ENCODE measurements at regions not wholly inside any gene's neighbourhood (a gene's known extent, or its start where the extent isn't known, plus 50 kb on each side); places are given as distances from the start of the nearest gene placed in this dataset.

- Mint-ChIP-seq H3K27me3 (peaks cover 4 to 7% of the 10 kb centered on the region in 2 donors), H3K4me1 (peaks cover 21 to 25% (median 23%) of the 10 kb centered on the region in 3 donors), H3K36me3 (peaks cover 0 to 9% (median 1%) of the 10 kb centered on the region in 3 donors), H3K9me3 (peaks cover 0 to 4% (median 3%) of the 10 kb centered on the region in 5 donors), H3K4me3 (no peak overlapping the region), H3K27ac (peak overlapping the region in 4 of 8 donors; percentile 16 to 82 (median 58))
- Histone ChIP-seq H3K4me1 (ENCODE audit: insufficient read depth, low read length) (peaks cover 8% of the 10 kb centered on the region), H3K27ac (ENCODE audit: low read depth, low read length) (no peak overlapping the region), H3K27me3 (ENCODE audit: insufficient read depth, low read length, poor library complexity, severe bottlenecking) (no peaks in the 10 kb centered on the region), H3K9me3 (ENCODE audit: low read length) (no peaks in the 10 kb centered on the region), H3K36me3 (ENCODE audit: insufficient read depth, low read length) (no peaks in the 10 kb centered on the region), H3K4me3 (ENCODE audit: low read length) (no peak overlapping the region)
- ChIA-PET CTCF (no interaction called here), POLR2A (no interaction called here)
- DNase-seq: peak in 1 of 5 donors; percentile 1
Measured at GRCh38 chr9:129407905-129408452, 212.9 kb downstream of the C9orf50 start.

DNA sequence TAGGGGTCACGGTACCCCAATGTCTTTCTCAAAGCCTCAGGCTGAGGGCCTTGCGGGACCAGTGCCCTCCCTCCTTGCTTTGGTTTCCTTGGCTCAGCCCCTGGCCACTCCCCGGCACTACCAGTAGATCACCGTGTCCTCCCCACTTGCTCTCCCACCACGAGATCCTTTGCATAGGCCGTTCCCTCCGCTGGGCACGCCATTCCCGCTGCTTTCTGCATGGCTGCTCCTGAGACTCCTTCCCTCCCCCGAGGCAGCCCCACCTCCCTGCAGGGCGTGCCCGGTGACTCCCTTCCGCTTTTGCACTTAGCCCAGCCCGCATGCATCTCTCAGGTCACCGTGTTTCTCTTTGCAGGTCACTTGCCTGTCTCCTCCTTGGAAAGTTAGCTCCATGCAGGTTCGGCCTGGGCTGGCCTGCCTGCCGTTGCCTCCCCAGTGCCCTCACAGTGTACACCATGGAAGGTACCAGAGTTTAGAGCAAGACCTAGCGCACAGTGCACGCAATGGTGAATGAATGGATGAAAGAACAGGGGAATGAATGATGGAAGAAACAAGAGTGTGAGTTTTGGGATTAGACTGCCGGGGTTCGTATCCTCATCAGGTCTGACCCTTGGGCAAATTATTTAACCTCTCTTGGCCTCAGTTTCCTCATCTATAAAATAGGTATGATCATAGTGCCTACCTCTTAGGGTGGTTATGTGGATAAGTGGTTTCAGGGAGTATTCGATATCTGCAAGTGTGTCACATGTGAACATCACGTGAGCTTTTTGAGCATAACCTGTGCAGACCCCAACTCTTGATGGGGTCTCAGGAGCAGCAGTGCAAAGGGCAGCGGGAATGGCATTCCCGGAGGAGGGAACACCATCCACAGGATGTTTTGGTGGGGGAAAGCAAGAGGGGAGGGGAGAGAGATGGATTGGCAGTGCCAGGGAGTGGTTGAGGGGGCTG, 214.3 kb downstream of the C9orf50 start:
- Mint-ChIP-seq H3K9me3 (peaks cover 0 to 4% (median 3%) of the 10 kb centered on the region in 5 donors), H3K4me1 (peaks cover 13 to 17% (median 16%) of the 10 kb centered on the region in 3 donors), H3K36me3 (peaks cover 0 to 9% (median 0%) of the 10 kb centered on the region in 3 donors), H3K27ac (peak overlapping the region in 4 of 8 donors; percentile 1 to 84 (median 30)), H3K27me3 (peaks cover 4 to 7% of the 10 kb centered on the region in 2 donors), H3K4me3 (no peak overlapping the region)
- Histone ChIP-seq H3K9me3 (ENCODE audit: low read length) (no peaks in the 10 kb centered on the region), H3K4me1 (ENCODE audit: insufficient read depth, low read length) (no peaks in the 10 kb centered on the region), H3K36me3 (ENCODE audit: insufficient read depth, low read length) (no peaks in the 10 kb centered on the region), H3K27me3 (ENCODE audit: insufficient read depth, low read length, poor library complexity, severe bottlenecking) (no peaks in the 10 kb centered on the region), H3K4me3 (ENCODE audit: low read length) (no peak overlapping the region), H3K27ac (ENCODE audit: low read depth, low read length) (peak overlapping the region; percentile 47)
- POLR2A ChIA-PET: no interaction called here
- CTCF ChIA-PET: no interaction called here
- DNase-seq: peak in 1 of 5 donors; percentile 39

GRCh38 chr9:129405827-129406213, 215.1 kb downstream of the C9orf50 start:
- Mint-ChIP-seq H3K36me3 (peaks cover 0 to 9% (median 0%) of the 10 kb centered on the region in 3 donors), H3K9me3 (peaks cover 0 to 4% (median 3%) of the 10 kb centered on the region in 5 donors), H3K27me3 (peaks cover 4 to 7% of the 10 kb centered on the region in 2 donors), H3K27ac (peak overlapping the region in 1 of 8 donors; percentile 47), H3K4me3 (no peak overlapping the region), H3K4me1 (peaks cover 10 to 16% (median 15%) of the 10 kb centered on the region in 3 donors)
- ChIA-PET POLR2A (no interaction called here), CTCF (interaction anchor here (0.8 kb wide), 1 partner anchor 54 kb away, joined by 3 read pairs; no protein-coding TSS in a partner anchor)
- H3K27me3 ChIP-seq (ENCODE audit: insufficient read depth, low read length, poor library complexity, severe bottlenecking): no peaks in the 10 kb centered on the region
- no peaks in the 10 kb centered on the region for H3K36me3 ChIP-seq (ENCODE audit: insufficient read depth, low read length)
- H3K4me3 ChIP-seq (ENCODE audit: low read length): no peak overlapping the region
- no peaks in the 10 kb centered on the region for H3K9me3 ChIP-seq (ENCODE audit: low read length)
- DNase-seq: peak in 1 of 5 donors; percentile 42
- no peaks in the 10 kb centered on the region for H3K4me1 ChIP-seq (ENCODE audit: insufficient read depth, low read length)
- H3K27ac ChIP-seq (ENCODE audit: low read depth, low read length): peak overlapping the region; percentile 47

DNA sequence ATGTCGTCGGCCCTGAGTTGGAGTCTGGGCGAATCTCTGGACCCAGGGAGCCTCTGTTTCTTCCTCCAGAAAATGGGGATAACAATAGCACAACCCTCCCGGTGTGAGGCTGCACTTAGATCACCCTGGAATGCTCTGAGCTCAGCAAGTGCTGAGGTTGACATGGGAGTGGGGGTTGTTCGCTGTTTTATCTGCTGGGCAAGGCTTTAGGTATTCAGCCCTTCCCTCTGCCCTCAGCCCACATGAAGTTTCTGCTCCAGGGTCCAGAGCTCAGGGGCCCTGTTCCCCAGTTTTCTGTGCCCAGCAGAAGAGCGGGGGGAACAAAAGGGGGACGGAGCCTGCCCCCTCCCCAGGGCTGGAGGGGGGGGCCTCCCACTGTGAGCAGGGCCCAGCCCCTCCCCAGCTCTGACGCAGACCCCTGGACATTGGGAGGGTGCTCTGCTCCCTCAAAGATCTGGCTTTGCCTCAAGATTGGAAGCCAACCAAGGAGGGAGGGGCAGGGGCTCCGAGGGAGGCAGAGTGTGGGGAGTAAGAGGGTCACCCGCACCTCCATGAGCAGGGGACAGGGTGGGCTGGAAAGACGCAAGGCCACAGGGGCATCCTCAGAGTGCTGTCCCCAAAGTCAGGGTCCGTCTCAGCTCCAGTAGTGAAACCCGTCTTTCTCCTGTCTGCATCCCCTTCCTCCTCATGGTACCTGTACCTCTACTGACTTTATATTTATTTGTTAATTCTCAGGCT, 215.6 kb downstream of the C9orf50 start:
- no peaks in the 10 kb centered on the region for H3K36me3 ChIP-seq (ENCODE audit: insufficient read depth, low read length)
- peak overlapping the region in 1 of 8 donors; percentile 47 for H3K27ac Mint-ChIP-seq
- H3K27me3 Mint-ChIP-seq: peaks cover 4 to 7% of the 10 kb centered on the region in 2 donors
- ChIA-PET POLR2A (no interaction called here), CTCF (interaction anchor here (0.8 kb wide), 1 partner anchor 55 kb away, joined by 3 read pairs; no protein-coding TSS in a partner anchor)
- H3K4me3 Mint-ChIP-seq: no peak overlapping the region
- H3K36me3 Mint-ChIP-seq: peaks cover 0 to 3% (median 0%) of the 10 kb centered on the region in 3 donors
- no peaks in the 10 kb centered on the region for H3K27me3 ChIP-seq (ENCODE audit: insufficient read depth, low read length, poor library complexity, severe bottlenecking)
- peaks cover 5 to 11% (median 9%) of the 10 kb centered on the region in 3 donors for H3K4me1 Mint-ChIP-seq
- no peak for DNase-seq
- H3K9me3 ChIP-seq (ENCODE audit: low read length): no peaks in the 10 kb centered on the region
- H3K4me3 ChIP-seq (ENCODE audit: low read length): no peak overlapping the region
- no peak overlapping the region for H3K27ac ChIP-seq (ENCODE audit: low read depth, low read length)
- H3K4me1 ChIP-seq (ENCODE audit: insufficient read depth, low read length): no peaks in the 10 kb centered on the region
- H3K9me3 Mint-ChIP-seq: peaks cover 0 to 2% (median 2%) of the 10 kb centered on the region in 5 donors

DNA sequence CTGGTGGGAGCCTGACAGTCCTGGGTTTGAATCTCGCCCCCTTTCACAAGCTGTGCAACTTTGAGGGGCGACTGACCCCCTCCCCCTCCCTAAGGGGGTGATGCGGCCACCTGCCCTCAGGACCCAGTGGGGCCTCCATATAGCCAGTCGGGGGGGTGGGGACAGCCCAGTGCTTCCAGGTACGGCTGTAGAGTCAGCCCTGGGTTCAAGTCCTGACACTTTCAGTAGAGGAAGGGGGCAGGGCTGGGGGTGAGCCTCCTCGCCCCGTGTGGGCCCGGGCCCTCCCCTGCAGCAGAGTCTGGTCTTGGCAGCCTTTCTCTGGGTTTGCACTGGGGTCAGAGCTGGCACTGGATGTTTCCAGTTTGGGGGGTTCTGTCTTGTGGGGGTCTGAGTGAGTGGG, 216.3 kb downstream of the C9orf50 start:
- no peaks in the 10 kb centered on the region for H3K9me3 ChIP-seq (ENCODE audit: low read length)
- H3K4me1 ChIP-seq (ENCODE audit: insufficient read depth, low read length): no peaks in the 10 kb centered on the region
- H3K36me3 ChIP-seq (ENCODE audit: insufficient read depth, low read length): no peaks in the 10 kb centered on the region
- ChIA-PET POLR2A (no interaction called here), CTCF (no interaction called here)
- H3K4me1 Mint-ChIP-seq: peaks cover 3 to 7% (median 6%) of the 10 kb centered on the region in 3 donors
- no peaks in the 10 kb centered on the region for H3K27me3 ChIP-seq (ENCODE audit: insufficient read depth, low read length, poor library complexity, severe bottlenecking)
- H3K4me3 Mint-ChIP-seq: no peak overlapping the region
- H3K9me3 Mint-ChIP-seq: no peaks in the 10 kb centered on the region
- no peaks in the 10 kb centered on the region for H3K36me3 Mint-ChIP-seq
- H3K27ac ChIP-seq (ENCODE audit: low read depth, low read length): no peak overlapping the region
- peak overlapping the region in 1 of 8 donors; percentile 38 for H3K27ac Mint-ChIP-seq
- H3K4me3 ChIP-seq (ENCODE audit: low read length): no peak overlapping the region
- peaks cover 4 to 7% of the 10 kb centered on the region in 2 donors for H3K27me3 Mint-ChIP-seq
- DNase-seq: no peak

DNA sequence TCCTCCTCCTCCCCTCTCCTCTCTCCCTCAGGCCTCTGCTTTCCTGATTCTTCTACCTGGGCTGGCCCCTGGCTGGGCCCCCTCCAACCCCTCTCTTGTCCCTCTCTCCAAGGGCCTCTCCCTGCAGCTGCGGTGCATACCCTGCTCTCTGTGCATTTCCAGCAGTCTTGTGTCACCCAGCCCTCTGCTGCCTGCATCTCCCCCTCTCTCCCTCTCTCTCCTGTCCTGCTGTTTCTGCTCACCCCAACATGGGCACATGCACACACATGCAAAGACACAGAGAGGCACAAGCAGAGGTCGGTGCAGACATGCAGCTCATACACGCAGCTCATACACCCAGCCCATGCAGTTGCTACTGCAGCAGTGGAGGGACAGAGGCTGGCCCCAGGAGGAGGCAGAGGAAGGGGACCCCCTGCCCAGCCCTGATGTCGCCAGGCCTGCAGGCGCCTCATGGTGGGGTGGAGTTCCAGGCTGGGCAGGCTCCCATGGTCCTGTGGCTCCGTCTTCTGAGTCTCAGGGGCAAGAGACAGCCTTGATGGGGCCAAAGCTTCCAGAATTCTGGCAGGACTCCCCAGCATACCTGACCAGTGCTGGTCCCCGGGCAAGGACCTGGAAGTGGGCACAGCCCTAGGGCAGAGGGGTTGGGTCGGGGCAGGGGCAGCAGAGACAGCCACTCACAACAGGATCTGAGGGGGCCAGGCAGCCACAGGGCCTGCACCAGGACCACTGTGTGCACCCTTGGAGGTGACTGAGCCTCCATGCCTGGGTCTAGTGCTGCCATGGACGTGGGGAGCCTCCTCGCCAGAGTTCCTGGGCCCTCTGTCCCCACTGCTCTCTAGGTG, 216.9 kb downstream of the C9orf50 start:
- peaks cover 3 to 7% (median 6%) of the 10 kb centered on the region in 3 donors for H3K4me1 Mint-ChIP-seq
- ChIA-PET CTCF (no interaction called here), POLR2A (no interaction called here)
- peak in 1 of 5 donors; percentile 42 for DNase-seq
- H3K27me3 Mint-ChIP-seq: peaks cover 4 to 7% of the 10 kb centered on the region in 2 donors
- Histone ChIP-seq H3K4me3 (ENCODE audit: low read length) (no peak overlapping the region), H3K27me3 (ENCODE audit: insufficient read depth, low read length, poor library complexity, severe bottlenecking) (no peaks in the 10 kb centered on the region), H3K27ac (ENCODE audit: low read depth, low read length) (no peak overlapping the region), H3K4me1 (ENCODE audit: insufficient read depth, low read length) (no peaks in the 10 kb centered on the region), H3K36me3 (ENCODE audit: insufficient read depth, low read length) (no peaks in the 10 kb centered on the region), H3K9me3 (ENCODE audit: low read length) (no peaks in the 10 kb centered on the region)
- H3K9me3 Mint-ChIP-seq: no peaks in the 10 kb centered on the region
- H3K4me3 Mint-ChIP-seq: no peak overlapping the region
- H3K36me3 Mint-ChIP-seq: no peaks in the 10 kb centered on the region
- H3K27ac Mint-ChIP-seq: no peak overlapping the region

GRCh38 chr9:129402931-129403778, 217.7 kb downstream of the C9orf50 start:
- Mint-ChIP-seq H3K27me3 (peaks cover 2 to 7% of the 10 kb centered on the region in 2 donors), H3K4me1 (peaks cover 3 to 7% (median 6%) of the 10 kb centered on the region in 3 donors), H3K36me3 (no peaks in the 10 kb centered on the region), H3K4me3 (no peak overlapping the region), H3K9me3 (no peaks in the 10 kb centered on the region), H3K27ac (peak overlapping the region in 2 of 8 donors; percentile 38 to 74)
- CTCF ChIA-PET: no interaction called here
- Histone ChIP-seq H3K27ac (ENCODE audit: low read depth, low read length) (no peak overlapping the region), H3K36me3 (ENCODE audit: insufficient read depth, low read length) (no peaks in the 10 kb centered on the region), H3K4me1 (ENCODE audit: insufficient read depth, low read length) (no peaks in the 10 kb centered on the region), H3K4me3 (ENCODE audit: low read length) (no peak overlapping the region), H3K9me3 (ENCODE audit: low read length) (no peaks in the 10 kb centered on the region), H3K27me3 (ENCODE audit: insufficient read depth, low read length, poor library complexity, severe bottlenecking) (no peaks in the 10 kb centered on the region)
- POLR2A ChIA-PET: no interaction called here
- peak in 1 of 5 donors; percentile 34 for DNase-seq
